GM11168 (cell line): ENCODE measurements at regions not wholly inside any gene's neighbourhood (a gene's known extent, or its start where the extent isn't known, plus 50 kb on each side); places are given as distances from the start of the nearest gene placed in this dataset.
"Not testable (repeated sequence)": the region's sequence is repeated elsewhere in the genome, so short reads cannot be mapped to it uniquely, and the experiment has no call there.

Source experiments
- in situ Hi-C: fragments of 300-500 bp; cut with MboI; formaldehyde crosslinking; loops from one replicate; pipeline ENCODE4 v1.12.0; 2022; ENCODE audit warnings: low sequenced_read_pairs; ENCODE audit not compliant: unreplicated experiment

DNA sequence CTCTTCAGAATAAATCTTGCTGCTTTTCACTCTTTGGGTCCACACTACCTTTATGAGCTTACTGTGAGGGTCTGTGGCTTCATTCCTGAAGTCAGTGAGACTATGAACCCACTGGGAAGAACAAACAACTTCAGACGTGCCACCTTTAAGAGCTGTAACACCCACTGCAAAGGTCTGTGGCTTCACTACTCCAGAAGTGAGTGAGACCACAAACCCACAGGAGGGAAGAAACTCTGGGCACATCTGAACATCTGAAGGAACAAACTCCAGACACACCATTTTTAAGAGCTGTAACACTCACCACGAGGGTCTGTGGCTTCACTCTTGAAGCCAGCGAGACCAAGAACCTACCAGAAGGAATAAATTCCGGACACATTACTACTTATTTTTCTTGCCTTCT, 964.1 kb upstream of the NXPH2 start:
- in situ Hi-C loops = no loop called here

GRCh38 chr2:139742216-139743172, 962.3 kb upstream of the NXPH2 start:
- in situ Hi-C loops = no loop called here

GRCh38 chr2:139737659-139738058, 957.5 kb upstream of the NXPH2 start:
- in situ Hi-C loops = no loop called here

DNA sequence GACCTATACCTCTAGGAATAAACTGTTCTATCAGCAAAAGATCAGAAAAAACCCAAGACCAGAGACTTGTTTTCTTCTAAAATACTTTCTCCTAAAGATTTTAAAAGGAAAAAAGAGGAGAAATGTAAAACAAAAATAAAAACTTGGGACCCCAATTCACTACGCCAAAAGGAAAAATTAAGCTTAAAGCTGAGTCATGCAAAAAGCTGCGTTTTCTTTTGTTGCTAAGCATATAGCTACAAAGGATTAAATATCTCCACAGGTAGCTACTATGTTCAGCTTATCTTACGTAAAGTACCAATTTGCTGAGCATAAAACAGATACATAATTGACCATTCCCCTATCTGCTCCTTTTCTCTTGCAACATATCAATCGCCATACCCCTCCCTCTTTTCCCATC, 950.0 kb upstream of the NXPH2 start:
- in situ Hi-C loops = no loop called here

GRCh38 chr2:139721411-139721995, 941.3 kb upstream of the NXPH2 start:
- in situ Hi-C loops = no loop called here

DNA sequence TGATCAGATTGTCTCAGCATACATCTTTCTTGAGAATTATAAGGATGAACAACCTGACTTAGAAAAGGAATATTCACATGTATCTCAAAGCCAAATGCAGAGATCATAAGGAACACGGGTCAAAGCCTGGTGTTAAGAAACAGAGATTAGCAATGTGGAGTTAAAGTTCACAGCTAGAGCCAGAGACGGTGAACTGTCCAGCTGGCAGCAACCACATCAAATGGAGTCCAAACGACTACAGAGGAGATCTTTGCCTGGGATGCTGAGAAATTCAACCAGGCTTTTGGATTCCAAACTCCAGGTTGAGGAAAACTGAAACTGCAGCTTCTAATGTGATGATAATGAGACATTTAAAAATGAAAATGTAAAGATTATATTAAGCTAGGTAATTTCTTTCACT, 939.9 kb upstream of the NXPH2 start:
- in situ Hi-C loops = no loop called here

- in situ Hi-C loops = no loop called here
Measured at GRCh38 chr2:139704606-139705005, 924.4 kb upstream of the NXPH2 start.

GRCh38 chr2:139694327-139694726, 914.1 kb upstream of the NXPH2 start:
- in situ Hi-C loops = no loop called here

DNA sequence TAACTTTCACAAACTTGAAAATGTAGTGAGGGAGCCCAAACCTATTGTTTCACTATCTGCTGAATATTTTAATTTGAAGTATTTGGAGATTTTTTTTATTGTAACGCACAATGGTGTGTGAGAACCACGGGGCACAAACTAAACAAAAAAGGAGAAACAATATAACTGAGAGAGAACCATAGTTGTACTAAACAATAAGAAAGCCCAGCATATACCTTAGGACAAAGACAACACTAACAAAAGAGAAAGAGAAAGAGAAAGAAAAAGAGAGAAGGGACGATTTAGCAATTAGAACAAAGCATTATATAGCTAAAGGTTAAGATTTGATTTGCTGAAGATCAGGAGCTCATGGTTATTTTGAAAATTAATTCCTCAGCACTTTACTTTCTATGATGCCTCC, 906.0 kb upstream of the NXPH2 start:
- in situ Hi-C loops = no loop called here

GRCh38 chr2:139685090-139685983, 905.1 kb upstream of the NXPH2 start:
- in situ Hi-C loops = no loop called here

- in situ Hi-C loops = no loop called here
Measured at GRCh38 chr2:139684286-139684860, 904.2 kb upstream of the NXPH2 start.

DNA sequence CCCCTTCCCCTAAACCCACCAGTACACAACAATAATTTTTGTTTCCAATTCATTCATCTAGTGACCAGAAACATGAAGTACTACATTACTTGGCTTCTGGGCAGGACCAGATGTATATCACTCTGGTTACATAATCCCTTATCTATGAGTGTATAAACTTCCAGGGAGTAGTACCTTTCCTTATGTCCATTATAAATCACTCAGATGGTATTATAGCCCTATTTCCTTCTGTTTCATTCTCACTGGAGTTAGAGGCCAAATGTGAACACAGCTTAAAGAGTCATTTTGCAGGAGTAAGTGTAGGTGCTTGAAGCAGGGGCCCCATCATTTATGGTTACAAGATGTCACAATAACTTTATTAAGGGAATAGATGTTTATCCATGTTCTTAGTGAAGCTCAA, 894.4 kb upstream of the NXPH2 start:
- in situ Hi-C loops = no loop called here

- in situ Hi-C loops = not testable (repeated sequence)
Measured at GRCh38 chr2:139673447-139673846, 893.3 kb upstream of the NXPH2 start.

DNA sequence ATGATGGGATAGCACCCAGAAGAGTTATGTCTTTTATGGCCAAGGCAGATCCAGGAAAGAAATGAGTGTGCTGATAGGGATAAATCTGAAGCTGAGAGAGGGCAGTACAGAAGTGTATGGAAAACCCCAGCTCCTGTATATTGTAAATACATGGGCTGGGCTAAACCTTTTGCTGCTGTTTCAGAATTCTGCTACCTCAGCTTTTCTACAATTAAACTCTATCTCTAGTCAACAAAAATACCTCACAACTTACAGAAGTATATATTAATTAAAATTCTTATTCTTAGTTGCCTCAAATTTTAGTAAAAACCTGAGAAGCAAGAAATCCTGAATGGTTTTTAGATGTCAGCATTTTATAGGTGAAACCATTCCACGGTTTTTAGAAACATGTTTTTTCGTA, 889.5 kb upstream of the NXPH2 start:
- in situ Hi-C loops = no loop called here

DNA sequence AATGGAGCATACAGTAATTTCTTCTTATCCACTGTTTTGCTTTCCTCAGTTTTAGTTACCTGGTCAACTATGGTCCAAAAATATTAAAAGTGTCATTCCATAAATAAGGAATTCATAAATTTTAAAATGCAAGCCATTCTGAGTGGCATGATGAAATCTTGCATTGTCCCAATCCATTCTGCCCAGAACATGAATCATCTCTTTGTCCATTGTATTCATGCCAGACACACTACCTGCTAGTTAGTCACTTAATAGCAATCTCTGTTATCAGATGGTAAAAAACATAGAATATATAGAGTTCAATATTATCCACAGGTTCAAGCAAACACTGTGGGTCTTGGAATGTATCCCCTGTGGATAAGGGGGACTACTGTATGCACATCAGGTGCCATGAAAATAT, 872.2 kb upstream of the NXPH2 start:
- in situ Hi-C loops = no loop called here

GRCh38 chr2:139645617-139646016, 865.4 kb upstream of the NXPH2 start:
- in situ Hi-C loops = no loop called here

- in situ Hi-C loops = no loop called here
Measured at GRCh38 chr2:139643139-139643538, 862.9 kb upstream of the NXPH2 start.

GRCh38 chr2:139631966-139632365, 851.8 kb upstream of the NXPH2 start:
- in situ Hi-C loops = no loop called here

DNA sequence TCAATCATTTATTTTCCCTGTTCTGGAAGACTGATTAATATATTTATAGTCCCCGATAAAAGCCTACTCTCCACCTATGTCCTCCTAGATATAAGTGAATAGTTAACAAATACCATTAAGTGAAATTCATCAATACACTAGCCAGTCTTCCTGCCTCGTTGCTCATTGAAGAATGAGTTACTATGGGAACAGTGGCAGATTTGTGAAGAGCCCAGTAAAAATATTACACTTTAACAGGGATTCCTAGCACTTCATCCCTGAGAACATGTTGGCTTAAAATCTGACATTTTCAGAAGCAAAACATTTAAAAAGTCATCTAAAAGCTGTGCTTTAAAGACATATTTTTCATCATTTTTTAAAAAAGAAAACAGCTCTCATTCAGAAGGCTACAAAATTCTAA, 848.7 kb upstream of the NXPH2 start:
- in situ Hi-C loops = no loop called here

DNA sequence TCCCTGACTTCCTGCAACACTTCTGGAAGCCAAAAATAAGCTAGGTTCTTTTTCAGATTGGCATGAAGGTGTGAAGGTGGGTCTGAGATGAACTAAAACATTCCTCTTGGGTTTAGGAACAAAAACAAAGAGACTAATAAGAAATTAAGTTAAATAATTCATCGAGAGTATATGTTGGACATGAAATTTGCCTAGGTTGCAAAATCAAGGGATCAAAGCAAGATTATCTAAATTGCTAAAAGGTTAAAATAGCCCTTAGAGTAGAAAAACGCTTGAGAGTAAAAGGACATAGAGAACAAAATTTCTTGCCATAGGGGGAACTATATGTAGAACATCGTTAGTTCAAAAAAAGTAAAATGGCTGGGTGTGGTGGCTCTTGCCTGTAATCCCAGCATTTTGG, 845.9 kb upstream of the NXPH2 start:
- in situ Hi-C loops = no loop called here
